ENCODE measurements at regions not wholly inside any gene's neighbourhood (a gene's known extent, or its start where the extent isn't known, plus 50 kb on each side); places are given as distances from the start of the nearest gene placed in this dataset.

DNA sequence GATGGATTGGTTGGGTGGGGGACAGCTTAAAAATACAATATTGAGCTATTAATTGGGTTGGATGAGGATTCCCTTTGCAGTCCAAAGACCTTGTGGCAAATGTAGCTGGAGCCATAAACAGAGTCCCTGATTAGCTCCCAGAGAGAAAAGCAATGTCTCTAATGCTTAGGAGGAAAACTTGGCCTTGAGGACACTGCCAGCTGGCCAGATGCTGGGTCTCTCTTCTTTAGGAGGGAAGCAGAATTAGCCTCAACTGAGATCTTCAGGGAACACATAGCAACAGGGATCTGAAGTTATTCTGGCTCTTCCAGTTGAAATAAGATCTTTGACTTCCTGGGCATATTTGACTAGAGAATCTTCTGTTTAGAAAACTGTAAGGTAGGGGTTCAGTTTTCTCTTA, 121.7 kb upstream of the WWC1 start:
- Histone ChIP-seq H3K4me3 (ENCODE audit: low read depth, low read length) (no peak overlapping the region), H3K27me3 (ENCODE audit: control insufficient read depth, insufficient read depth, low read length) (no peaks in the 10 kb centered on the region), H3K36me3 (ENCODE audit: control insufficient read depth, insufficient read depth, low read length) (no peaks in the 10 kb centered on the region)
- TF ChIP-seq, protein P1, sequence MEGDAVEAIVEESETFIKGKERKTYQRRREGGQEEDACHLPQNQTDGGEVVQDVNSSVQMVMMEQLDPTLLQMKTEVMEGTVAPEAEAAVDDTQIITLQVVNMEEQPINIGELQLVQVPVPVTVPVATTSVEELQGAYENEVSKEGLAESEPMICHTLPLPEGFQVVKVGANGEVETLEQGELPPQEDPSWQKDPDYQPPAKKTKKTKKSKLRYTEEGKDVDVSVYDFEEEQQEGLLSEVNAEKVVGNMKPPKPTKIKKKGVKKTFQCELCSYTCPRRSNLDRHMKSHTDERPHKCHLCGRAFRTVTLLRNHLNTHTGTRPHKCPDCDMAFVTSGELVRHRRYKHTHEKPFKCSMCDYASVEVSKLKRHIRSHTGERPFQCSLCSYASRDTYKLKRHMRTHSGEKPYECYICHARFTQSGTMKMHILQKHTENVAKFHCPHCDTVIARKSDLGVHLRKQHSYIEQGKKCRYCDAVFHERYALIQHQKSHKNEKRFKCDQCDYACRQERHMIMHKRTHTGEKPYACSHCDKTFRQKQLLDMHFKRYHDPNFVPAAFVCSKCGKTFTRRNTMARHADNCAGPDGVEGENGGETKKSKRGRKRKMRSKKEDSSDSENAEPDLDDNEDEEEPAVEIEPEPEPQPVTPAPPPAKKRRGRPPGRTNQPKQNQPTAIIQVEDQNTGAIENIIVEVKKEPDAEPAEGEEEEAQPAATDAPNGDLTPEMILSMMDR (IDR thresholded peaks at IDR 0.05; ENCODE audit: insufficient read depth, low read length, poor library complexity, severe bottlenecking) = no peak
- no peak for DNase-seq (ENCODE audit: low read depth)

DNA sequence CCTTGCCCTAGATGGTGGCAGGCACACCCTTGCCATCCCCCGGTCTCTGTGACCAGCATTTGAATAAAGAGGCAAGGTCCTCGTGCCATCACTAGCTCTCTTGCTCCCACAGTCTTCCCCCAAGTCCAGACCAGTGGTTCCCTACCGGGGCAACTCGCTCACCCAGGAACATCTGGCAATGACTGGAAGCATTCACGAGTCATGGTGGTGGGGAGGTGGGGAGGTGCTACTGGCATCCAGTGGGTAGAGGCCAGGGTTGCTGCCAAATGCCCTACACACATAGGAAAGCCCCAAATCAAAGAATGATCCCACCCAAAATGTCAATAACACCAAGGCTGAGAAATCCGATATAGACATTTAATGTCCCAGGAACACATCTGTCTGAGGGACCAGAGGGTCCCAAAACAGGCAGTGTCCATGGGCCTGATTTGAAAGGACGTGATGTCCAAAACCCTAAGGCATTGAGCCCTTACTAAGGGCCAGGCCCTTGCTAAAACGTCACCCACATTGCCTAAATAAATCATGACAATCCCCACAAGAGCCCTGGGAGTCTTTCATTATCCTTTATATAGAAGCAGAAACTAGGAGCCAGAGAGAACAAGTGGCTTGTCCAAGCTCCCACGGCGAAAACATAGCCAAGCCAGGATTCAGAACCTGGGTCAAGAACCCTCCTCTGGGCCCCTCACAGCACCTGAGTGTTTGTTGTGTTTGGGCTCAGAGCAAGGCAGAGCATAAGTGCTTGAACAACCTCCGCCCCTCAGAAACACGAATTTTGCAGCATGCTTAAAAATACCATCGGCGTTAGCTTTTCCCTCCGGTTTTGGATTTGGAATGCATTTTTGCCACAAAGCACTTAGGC, 119.3 kb upstream of the WWC1 start:
- TF ChIP-seq, protein P1 (IDR thresholded peaks at IDR 0.05; ENCODE audit: insufficient read depth, low read length, poor library complexity, severe bottlenecking) = no peak
- Histone ChIP-seq H3K36me3 (ENCODE audit: control insufficient read depth, insufficient read depth, low read length) (no peaks in the 10 kb centered on the region), H3K4me3 (ENCODE audit: low read depth, low read length) (no peak overlapping the region), H3K27me3 (ENCODE audit: control insufficient read depth, insufficient read depth, low read length) (no peaks in the 10 kb centered on the region)
- no peak for DNase-seq (ENCODE audit: low read depth)

DNA sequence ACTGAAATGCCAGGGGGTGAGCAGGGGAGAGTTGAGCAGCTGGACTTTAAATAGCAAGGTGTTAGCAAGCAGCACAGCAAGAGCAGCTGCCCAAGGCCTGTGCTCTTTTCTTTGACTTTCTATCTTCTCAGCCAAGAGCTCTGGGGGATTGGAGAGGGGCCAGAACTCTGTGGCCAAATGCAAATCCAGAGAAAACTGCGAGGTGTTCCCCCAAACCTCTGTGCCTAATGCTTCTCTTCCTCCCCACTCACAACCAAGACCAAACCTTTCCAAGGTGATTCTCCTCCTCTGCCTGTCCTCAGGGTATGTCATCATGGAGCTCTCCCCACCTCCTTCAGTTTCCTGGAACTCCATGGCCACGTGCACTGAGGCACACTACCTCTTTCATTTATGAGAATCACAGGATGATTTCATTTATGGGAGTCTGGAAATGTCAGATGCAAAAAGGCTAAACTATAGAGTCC, 118.7 kb upstream of the WWC1 start:
- Histone ChIP-seq H3K36me3 (ENCODE audit: control insufficient read depth, insufficient read depth, low read length) (no peaks in the 10 kb centered on the region), H3K27me3 (ENCODE audit: control insufficient read depth, insufficient read depth, low read length) (no peaks in the 10 kb centered on the region), H3K4me3 (ENCODE audit: low read depth, low read length) (no peak overlapping the region)
- TF ChIP-seq, protein P1 (IDR thresholded peaks at IDR 0.05; ENCODE audit: insufficient read depth, low read length, poor library complexity, severe bottlenecking) = no peak
- DNase-seq (ENCODE audit: low read depth) = no peak

DNA sequence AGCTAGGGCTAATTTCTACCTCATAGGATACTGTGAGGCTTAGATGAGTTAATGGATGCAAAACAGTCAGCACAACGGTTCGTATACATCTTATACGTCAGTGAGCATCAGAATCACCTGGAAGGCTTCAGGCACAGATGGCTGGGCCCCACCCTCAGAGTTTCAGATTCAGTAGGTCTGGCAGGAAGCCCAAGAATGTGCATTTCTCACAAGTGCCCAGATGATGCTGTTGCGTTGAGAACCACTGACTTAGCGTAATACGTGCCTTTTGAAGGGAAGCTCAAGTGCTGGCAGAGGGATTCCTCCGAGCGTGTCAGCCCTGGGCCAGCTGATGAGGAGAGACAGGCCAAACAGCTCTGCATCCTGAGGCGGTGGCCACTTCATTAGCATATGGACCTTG, 117.1 kb upstream of the WWC1 start:
- TF ChIP-seq, protein P1 (IDR thresholded peaks at IDR 0.05; ENCODE audit: insufficient read depth, low read length, poor library complexity, severe bottlenecking) = no peak
- Histone ChIP-seq H3K36me3 (ENCODE audit: control insufficient read depth, insufficient read depth, low read length) (no peaks in the 10 kb centered on the region), H3K4me3 (ENCODE audit: low read depth, low read length) (no peak overlapping the region), H3K27me3 (ENCODE audit: control insufficient read depth, insufficient read depth, low read length) (no peaks in the 10 kb centered on the region)
- DNase-seq (ENCODE audit: low read depth) = no peak

DNA sequence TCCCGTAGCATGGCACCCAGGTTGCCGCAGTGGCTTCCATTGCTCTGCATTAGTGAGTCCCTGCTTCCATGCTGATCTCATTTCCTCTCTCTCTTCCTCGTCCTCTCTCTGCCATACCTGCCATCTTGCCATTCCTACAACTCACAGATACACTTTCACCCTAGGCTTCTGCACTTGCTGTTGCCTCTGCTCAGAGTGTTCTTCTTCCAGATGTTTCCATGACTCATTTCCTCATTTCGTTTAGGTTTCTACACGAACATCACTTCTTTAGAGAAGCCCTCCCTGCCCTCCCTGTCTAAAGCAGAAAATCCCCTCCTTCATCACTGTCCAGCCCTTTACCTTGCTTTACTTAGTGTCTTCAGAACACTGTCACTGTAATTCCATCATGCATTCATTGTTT, 115.2 kb upstream of the WWC1 start:
- Histone ChIP-seq H3K27me3 (ENCODE audit: control insufficient read depth, insufficient read depth, low read length) (no peaks in the 10 kb centered on the region), H3K36me3 (ENCODE audit: control insufficient read depth, insufficient read depth, low read length) (no peaks in the 10 kb centered on the region), H3K4me3 (ENCODE audit: low read depth, low read length) (no peak overlapping the region)
- TF ChIP-seq, protein P1 (IDR thresholded peaks at IDR 0.05; ENCODE audit: insufficient read depth, low read length, poor library complexity, severe bottlenecking) = no peak
- DNase-seq (ENCODE audit: low read depth) = no peak

DNA sequence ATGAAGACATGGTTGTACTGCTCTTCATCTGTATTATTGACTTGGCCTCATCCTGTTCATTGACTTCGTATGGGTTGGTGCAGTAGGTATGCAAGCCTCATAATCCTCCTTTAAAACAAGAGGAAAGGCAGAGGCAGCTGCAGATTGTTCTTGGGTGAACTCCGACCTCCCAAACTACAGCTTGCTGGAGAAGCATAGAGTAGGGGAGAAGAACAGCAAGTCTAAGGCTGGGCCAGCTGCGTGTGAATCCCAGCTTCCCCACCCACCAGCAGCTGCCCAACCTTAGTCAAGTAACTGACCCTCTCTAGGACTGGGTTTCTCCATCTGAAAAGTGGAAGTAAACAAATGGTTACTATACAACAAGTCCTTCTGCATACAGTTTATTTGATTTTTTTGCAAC, 114.5 kb upstream of the WWC1 start:
- no peak for DNase-seq (ENCODE audit: low read depth)
- Histone ChIP-seq H3K36me3 (ENCODE audit: control insufficient read depth, insufficient read depth, low read length) (no peaks in the 10 kb centered on the region), H3K27me3 (ENCODE audit: control insufficient read depth, insufficient read depth, low read length) (no peaks in the 10 kb centered on the region), H3K4me3 (ENCODE audit: low read depth, low read length) (no peak overlapping the region)
- TF ChIP-seq, protein P1 (IDR thresholded peaks at IDR 0.05; ENCODE audit: insufficient read depth, low read length, poor library complexity, severe bottlenecking) = no peak

Data from kidney epithelial cell (primary cell).